ENCODE measurements at regions not wholly inside any gene's neighbourhood (a gene's known extent, or its start where the extent isn't known, plus 50 kb on each side); places are given as distances from the start of the nearest gene placed in this dataset.

DNA sequence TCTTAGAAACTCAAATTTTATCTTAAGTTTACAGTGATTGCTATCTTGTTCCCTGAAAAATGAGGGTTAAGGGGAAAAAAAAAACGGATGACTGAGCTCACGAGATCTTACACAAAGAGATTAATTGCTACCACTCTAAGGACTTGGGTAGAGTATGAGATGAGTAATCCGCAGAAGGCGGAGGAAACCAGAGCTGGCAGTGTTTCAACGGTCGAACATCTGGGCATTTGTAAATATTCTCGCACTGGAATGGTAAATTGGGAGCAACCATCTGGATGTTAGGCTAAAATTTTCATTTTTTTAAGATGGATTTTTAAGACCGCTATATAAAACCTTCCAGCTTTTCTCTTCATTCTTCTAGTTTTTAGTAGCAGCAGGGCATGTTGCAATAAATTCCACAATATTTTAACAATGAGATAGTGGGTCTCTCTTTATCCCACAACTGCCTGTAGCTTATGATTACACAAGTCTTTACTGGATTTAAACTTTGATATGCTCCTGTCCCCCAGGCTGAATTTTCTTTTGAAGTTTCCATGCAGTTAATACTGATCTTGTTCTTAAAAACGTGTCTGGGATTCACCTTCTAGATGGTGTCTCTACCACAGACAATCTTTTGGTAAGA is 1324.1 kb downstream of the AACS start:
- TF ChIP-seq, protein P1, sequence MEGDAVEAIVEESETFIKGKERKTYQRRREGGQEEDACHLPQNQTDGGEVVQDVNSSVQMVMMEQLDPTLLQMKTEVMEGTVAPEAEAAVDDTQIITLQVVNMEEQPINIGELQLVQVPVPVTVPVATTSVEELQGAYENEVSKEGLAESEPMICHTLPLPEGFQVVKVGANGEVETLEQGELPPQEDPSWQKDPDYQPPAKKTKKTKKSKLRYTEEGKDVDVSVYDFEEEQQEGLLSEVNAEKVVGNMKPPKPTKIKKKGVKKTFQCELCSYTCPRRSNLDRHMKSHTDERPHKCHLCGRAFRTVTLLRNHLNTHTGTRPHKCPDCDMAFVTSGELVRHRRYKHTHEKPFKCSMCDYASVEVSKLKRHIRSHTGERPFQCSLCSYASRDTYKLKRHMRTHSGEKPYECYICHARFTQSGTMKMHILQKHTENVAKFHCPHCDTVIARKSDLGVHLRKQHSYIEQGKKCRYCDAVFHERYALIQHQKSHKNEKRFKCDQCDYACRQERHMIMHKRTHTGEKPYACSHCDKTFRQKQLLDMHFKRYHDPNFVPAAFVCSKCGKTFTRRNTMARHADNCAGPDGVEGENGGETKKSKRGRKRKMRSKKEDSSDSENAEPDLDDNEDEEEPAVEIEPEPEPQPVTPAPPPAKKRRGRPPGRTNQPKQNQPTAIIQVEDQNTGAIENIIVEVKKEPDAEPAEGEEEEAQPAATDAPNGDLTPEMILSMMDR (IDR thresholded peaks at IDR 0.05; ENCODE audit: insufficient read depth, missing control alignments): no peak
- FAIRE-seq (no peak), DNase-seq (ENCODE audit: insufficient read length, low spot score) (no peak)

DNA sequence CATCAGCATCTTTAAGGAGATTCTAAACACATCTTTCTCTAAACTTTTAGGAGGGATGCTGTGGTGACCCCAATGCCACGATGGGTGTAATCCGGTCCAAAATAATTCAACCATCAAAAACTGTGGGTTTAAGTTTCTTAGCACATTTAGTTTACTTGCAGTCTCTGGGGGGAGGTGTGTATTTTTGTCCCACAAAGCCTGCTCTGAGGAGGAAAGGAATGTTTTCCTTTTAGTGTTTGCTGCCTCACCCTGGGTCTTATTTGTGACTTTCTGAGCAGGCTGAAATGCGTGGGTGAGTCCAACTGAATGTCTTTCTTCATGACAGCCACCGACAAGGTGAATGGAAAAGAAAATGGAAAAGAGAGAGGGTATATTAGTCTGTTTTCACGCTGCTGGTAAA is 1324.7 kb downstream of the AACS start:
- no peak for DNase-seq (ENCODE audit: insufficient read length, low spot score)
- no peak for FAIRE-seq
- TF ChIP-seq, protein P1 (IDR thresholded peaks at IDR 0.05; ENCODE audit: insufficient read depth, missing control alignments): no peak

DNA sequence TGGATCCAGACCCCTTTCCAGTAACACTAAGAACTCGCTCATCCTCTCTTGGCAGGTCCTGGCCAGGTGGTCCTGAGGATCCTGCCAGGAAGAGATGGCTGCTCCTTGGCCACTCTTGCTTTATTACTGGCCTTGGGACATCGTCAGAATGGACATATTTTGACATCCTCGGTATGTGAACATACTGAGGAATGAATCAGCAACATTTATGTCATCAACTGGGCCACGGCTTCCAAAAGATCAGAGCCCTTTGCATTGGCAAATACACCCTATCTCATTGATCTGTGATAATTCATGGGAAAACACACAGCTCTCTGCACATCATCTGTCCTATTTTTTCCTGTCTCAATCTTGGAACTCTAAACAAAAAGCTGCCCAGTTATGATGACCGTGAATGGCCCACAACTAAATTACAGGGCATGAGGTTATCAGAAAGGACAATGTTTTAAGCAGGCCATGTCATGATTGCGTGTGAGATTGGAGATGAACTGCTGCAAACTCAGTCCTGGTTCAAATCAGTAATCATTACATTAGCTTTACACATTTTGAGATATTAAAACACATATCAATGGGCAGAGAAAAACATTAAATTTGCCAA is 1325.8 kb downstream of the AACS start:
- no peak for DNase-seq (ENCODE audit: insufficient read length, low spot score)
- FAIRE-seq: no peak
- TF ChIP-seq, protein P1 (IDR thresholded peaks at IDR 0.05; ENCODE audit: insufficient read depth, missing control alignments): no peak

DNA sequence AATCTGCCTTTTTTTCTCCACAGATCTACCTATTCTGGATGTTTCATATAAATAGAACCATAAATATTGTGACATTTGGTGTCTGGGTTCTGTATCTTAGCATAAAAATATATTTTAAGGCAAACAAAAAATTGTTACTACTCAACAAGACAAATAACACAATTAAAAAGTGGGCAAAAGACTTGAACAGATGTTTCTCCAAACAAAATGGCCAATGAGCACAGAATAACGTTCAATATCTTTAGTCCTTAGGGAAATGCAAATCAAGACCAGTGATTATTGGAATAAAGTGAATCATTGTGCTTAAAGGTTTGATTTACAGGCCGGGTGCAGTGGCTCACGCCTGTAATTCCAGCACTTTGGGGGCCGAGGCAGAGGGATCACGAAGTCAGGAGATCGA is 1331.3 kb downstream of the AACS start:
- FAIRE-seq (no peak), DNase-seq (ENCODE audit: insufficient read length, low spot score) (no peak)
- TF ChIP-seq, protein P1 (IDR thresholded peaks at IDR 0.05; ENCODE audit: insufficient read depth, missing control alignments): no peak

- no peak for FAIRE-seq
- DNase-seq (ENCODE audit: insufficient read length, low spot score): no peak
- TF ChIP-seq, protein P1 (IDR thresholded peaks at IDR 0.05; ENCODE audit: insufficient read depth, missing control alignments): no peak
These were observed 1331.9 kb downstream of the AACS start for GRCh38 chr12:126397071-126397581.

DNA sequence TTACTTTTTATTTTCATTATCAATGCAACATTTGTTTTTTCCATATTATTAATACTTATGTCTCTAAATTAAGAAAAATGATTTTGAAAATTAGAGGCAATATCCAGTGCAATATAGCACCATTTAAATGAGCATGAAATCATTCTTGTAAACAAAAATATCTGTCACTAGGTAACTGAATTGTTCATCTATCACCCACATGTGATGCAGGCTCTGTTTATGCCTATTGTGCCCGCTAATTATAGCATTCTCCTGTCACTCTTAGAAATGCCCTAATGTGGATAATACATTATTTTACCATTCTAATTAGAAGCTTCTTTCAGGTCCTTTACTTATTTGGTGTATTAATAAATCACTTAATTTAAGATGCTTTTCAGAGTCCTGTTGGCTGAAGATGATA is 1332.4 kb downstream of the AACS start:
- FAIRE-seq: no peak
- TF ChIP-seq, protein P1 (IDR thresholded peaks at IDR 0.05; ENCODE audit: insufficient read depth, missing control alignments): no peak
- no peak for DNase-seq (ENCODE audit: insufficient read length, low spot score)

DNA sequence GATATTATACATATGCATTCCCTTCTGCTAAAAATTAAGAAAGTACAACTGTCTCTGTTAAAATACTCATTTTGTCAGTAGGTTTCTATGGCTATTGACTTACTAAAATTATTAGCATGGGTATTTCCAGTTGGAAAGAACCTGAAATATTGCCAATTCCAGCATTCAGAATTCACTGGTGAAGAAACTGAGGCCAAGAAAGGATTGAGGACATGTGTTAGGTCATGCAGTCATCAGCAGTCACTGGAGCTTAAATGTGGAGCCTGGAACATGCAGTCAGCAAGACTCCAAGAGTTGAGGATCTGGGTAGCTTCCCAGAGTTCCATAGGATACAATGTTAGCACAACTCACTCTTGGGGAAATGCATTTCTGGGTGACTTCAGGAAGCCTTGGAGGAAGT is 1335.6 kb downstream of the AACS start:
- FAIRE-seq (no peak), DNase-seq (ENCODE audit: insufficient read length, low spot score) (no peak)
- TF ChIP-seq, protein P1 (IDR thresholded peaks at IDR 0.05; ENCODE audit: insufficient read depth, missing control alignments): no peak
